WTC11 (cell line): ENCODE measurements at regions not wholly inside any gene's neighbourhood (a gene's known extent, or its start where the extent isn't known, plus 50 kb on each side); places are given as distances from the start of the nearest gene placed in this dataset.

Experiments used
- ATAC-seq: fragments of 200-7000 bp; cut with Tn5 transposase; 2 replicates; pipeline ENCODE4 v1.10.0; 2021; ENCODE audit warnings: mild to moderate bottlenecking, moderate library complexity
- CTCF ChIA-PET: fragments of 300-600 bp; sonication (Branson Sonifier 250); formaldehyde crosslinking; loops from one replicate; lab custom pipeline; 2021; ENCODE audit warnings: antibody characterized with exemption; lab: Charles Lee
- POLR2A ChIA-PET: fragments of 350-600 bp; sonication (Branson Sonifier 250); formaldehyde crosslinking; loops from one replicate; lab custom pipeline; 2021; ENCODE audit warnings: antibody characterized with exemption; lab: Charles Lee
- DNase-seq: peaks from one replicate; pipeline ENCODE4 v3.0.0; 2021; ENCODE audit warnings: low spot score
- H3K27ac Mint-ChIP-seq: 2 replicates; pipeline ENCODE4 v1.8.0; 2021; ENCODE audit warnings: mixed read lengths
- H3K27me3 Mint-ChIP-seq: 2 replicates; pipeline ENCODE4 v1.8.0; 2021; ENCODE audit warnings: low read depth, mild to moderate bottlenecking, moderate library complexity, mixed read lengths
- H3K36me3 Mint-ChIP-seq: 2 replicates; pipeline ENCODE4 v1.8.0; 2021; ENCODE audit warnings: mixed read lengths
- H3K4me1 Mint-ChIP-seq: 2 replicates; pipeline ENCODE4 v1.8.0; 2022; ENCODE audit warnings: mixed read lengths
- H3K4me3 Mint-ChIP-seq: 2 replicates; pipeline ENCODE4 v1.8.0; 2021; ENCODE audit warnings: mild to moderate bottlenecking, moderate library complexity, mixed read lengths
- H3K9me3 Mint-ChIP-seq: 2 replicates; pipeline ENCODE4 v1.8.0; 2021; ENCODE audit warnings: mixed read lengths
- AR ChIP-seq: fragments of 250-450 bp; sonication (Bioruptor Pico); IDR thresholded peaks from 2 replicates; pipeline ENCODE4 v1.9.0; 2021; ENCODE audit warnings: mild to moderate bottlenecking
- CREB1 ChIP-seq: sonication (generic); formaldehyde crosslinking; IDR thresholded peaks from 2 replicates; pipeline ENCODE4 v1.8.0; 2023; ENCODE audit warnings: mild to moderate bottlenecking, missing genetic modification reagents
- EMX1 ChIP-seq: fragments of 250-450 bp; sonication (Bioruptor Pico); IDR thresholded peaks from 2 replicates; pipeline ENCODE4 v1.8.0; 2021; ENCODE audit warnings: mild to moderate bottlenecking
- ESRRA ChIP-seq: sonication (generic); formaldehyde crosslinking; IDR thresholded peaks from 2 replicates; pipeline ENCODE4 v1.8.1; 2022; ENCODE audit warnings: mild to moderate bottlenecking, missing genetic modification reagents, borderline replicate concordance
- FOXJ3 ChIP-seq: sonication (generic); formaldehyde crosslinking; IDR thresholded peaks from 2 replicates; pipeline ENCODE4 v1.9.0; 2021; ENCODE audit warnings: missing genetic modification reagents, mild to moderate bottlenecking, borderline replicate concordance
- GABPB1 ChIP-seq: sonication (generic); formaldehyde crosslinking; IDR thresholded peaks from 2 replicates; pipeline ENCODE4 v1.8.1; 2023; ENCODE audit warnings: mild to moderate bottlenecking, missing genetic modification reagents
- HMGA2 ChIP-seq: fragments of 250-450 bp; sonication (Bioruptor Pico); IDR thresholded peaks from 2 replicates; pipeline ENCODE4 v1.4.0; 2021; ENCODE audit warnings: mild to moderate bottlenecking, moderate library complexity
- NR1H2 ChIP-seq: sonication (generic); formaldehyde crosslinking; IDR thresholded peaks from 2 replicates; pipeline ENCODE4 v1.9.0; 2021; ENCODE audit warnings: mild to moderate bottlenecking, moderate library complexity, missing genetic modification reagents
- NR3C1 ChIP-seq: sonication (generic); formaldehyde crosslinking; conservative IDR thresholded peaks from 2 replicates; pipeline ENCODE4 v1.8.1; 2023; ENCODE audit warnings: low read depth, mild to moderate bottlenecking, missing genetic modification reagents
- OVOL2 ChIP-seq: fragments of 250-450 bp; sonication (Bioruptor Pico); IDR thresholded peaks from 2 replicates; pipeline ENCODE4 v1.9.0; 2021; ENCODE audit warnings: mild to moderate bottlenecking, borderline replicate concordance
- PREB ChIP-seq: sonication (generic); formaldehyde crosslinking; IDR thresholded peaks from 2 replicates; pipeline ENCODE4 v1.8.1; 2022; ENCODE audit warnings: mild to moderate bottlenecking, missing genetic modification reagents, moderate library complexity, borderline replicate concordance
- SMAD4 ChIP-seq: sonication (generic); formaldehyde crosslinking; IDR thresholded peaks from 2 replicates; pipeline ENCODE4 v1.8.0; 2022; ENCODE audit warnings: mild to moderate bottlenecking, missing genetic modification reagents
- ZNF219 ChIP-seq: sonication (generic); formaldehyde crosslinking; IDR thresholded peaks from 2 replicates; pipeline ENCODE4 v1.8.0; 2023; ENCODE audit warnings: missing genetic modification reagents, mild to moderate bottlenecking, borderline replicate concordance
- ZNF232 ChIP-seq: sonication (generic); formaldehyde crosslinking; IDR thresholded peaks from 2 replicates; pipeline ENCODE4 v1.8.0; 2022; ENCODE audit warnings: mild to moderate bottlenecking, missing genetic modification reagents
- ZNF396 ChIP-seq: fragments of 250-450 bp; sonication (Bioruptor Pico); IDR thresholded peaks from 2 replicates; pipeline ENCODE4 v1.8.0; 2021; ENCODE audit warnings: mild to moderate bottlenecking, moderate library complexity, borderline replicate concordance
- TF ChIP-seq, protein P1 (sequence below): sonication (generic); formaldehyde crosslinking; IDR thresholded peaks from 2 replicates; pipeline ENCODE4 v1.8.0; 2023; ENCODE audit warnings: missing genetic modification reagents
- TF ChIP-seq, protein P2 (sequence below): sonication (generic); formaldehyde crosslinking; IDR thresholded peaks from 2 replicates; pipeline ENCODE4 v1.8.1; 2022; ENCODE audit warnings: missing genetic modification reagents, borderline replicate concordance
- TF ChIP-seq, protein P3 (sequence below): sonication (generic); formaldehyde crosslinking; IDR thresholded peaks from 2 replicates; pipeline ENCODE4 v1.8.1; 2023; ENCODE audit warnings: mild to moderate bottlenecking, missing genetic modification reagents
- TF ChIP-seq, protein P4 (sequence below): fragments of 250-450 bp; sonication (Bioruptor Pico); IDR thresholded peaks from 2 replicates; pipeline ENCODE4 v2.1.2; 2022; ENCODE audit warnings: mild to moderate bottlenecking, moderate library complexity

DNA sequence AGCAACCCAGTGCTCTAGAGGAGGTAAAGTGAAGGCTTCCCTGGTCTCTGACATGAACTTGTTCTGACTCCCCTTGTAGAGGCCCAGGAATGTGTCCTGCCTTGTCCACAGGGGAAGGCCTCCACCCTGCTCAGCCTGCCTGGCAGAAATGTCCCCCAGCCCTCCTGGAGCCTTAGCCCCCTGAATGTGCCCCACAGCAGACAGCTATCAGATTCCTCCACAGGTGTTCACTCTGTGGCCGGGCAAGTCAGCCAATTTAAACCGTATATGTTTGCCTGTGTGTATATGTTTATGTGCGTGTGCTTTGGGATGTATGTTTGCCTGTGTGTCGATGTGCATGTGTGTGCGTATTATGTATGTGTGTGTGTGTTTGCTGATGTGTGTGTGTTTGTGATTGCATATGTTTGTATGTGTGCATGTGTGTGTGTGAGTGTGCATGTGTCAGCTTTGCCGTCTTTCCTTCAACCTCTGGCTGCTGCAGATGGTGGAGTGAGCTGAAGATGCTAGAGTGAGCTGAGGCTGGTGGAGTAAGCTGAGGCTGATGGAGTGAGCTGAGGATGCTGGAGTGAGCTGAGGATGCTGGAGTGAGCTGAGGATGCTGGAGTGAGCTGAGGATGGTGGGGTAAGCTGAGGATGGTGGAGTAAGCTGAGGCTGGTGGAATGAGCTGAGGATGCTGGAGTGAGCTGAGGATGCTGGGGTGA is 68.9 kb upstream of the ANTXRL start:
- POLR2A ChIA-PET: no interaction called here
- Mint-ChIP-seq H3K4me3 (no peak overlapping the region), H3K9me3 (peaks cover 5% of the 10 kb centered on the region; the same call in 1 of the 2 replicates), H3K4me1 (0 out of 2 replicates have a peak, but pooled peaks cover 3% of the 10 kb centered on the region), H3K27me3 (peaks cover 4% of the 10 kb centered on the region; the same call in 1 of the 2 replicates), H3K36me3 (no peaks in the 10 kb centered on the region), H3K27ac (no peak overlapping the region; the same call in 1 of the 2 replicates)
- DNase-seq (no peak), ATAC-seq (no peak)
- CTCF ChIA-PET: interaction anchor here (1.5 to 2.6 kb wide), 2 partner anchors 11 to 14 kb away, joined by 4 to 14 read pairs; no protein-coding TSS in a partner anchor
- TF ChIP-seq, protein P1, sequence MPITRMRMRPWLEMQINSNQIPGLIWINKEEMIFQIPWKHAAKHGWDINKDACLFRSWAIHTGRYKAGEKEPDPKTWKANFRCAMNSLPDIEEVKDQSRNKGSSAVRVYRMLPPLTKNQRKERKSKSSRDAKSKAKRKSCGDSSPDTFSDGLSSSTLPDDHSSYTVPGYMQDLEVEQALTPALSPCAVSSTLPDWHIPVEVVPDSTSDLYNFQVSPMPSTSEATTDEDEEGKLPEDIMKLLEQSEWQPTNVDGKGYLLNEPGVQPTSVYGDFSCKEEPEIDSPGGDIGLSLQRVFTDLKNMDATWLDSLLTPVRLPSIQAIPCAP (CRISPR knock-in tag): no peak
- no peak for TF ChIP-seq AR (CRISPR knock-in tag)
- no peak for TF ChIP-seq SMAD4
- TF ChIP-seq, protein P2, sequence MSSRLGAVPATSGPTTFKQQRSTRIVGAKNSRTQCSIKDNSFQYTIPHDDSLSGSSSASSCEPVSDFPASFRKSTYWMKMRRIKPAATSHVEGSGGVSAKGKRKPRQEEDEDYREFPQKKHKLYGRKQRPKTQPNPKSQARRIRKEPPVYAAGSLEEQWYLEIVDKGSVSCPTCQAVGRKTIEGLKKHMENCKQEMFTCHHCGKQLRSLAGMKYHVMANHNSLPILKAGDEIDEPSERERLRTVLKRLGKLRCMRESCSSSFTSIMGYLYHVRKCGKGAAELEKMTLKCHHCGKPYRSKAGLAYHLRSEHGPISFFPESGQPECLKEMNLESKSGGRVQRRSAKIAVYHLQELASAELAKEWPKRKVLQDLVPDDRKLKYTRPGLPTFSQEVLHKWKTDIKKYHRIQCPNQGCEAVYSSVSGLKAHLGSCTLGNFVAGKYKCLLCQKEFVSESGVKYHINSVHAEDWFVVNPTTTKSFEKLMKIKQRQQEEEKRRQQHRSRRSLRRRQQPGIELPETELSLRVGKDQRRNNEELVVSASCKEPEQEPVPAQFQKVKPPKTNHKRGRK (CRISPR knock-in tag): no peak
- no peak for TF ChIP-seq HMGA2 (CRISPR knock-in tag)
- no peak for TF ChIP-seq ZNF396 (CRISPR knock-in tag)

GRCh38 chr10:46218921-46219320 is 67.9 kb upstream of the ANTXRL start:
- no peaks in the 10 kb centered on the region for H3K36me3 Mint-ChIP-seq
- 0 out of 2 replicates have a peak, but pooled peaks cover 3% of the 10 kb centered on the region for H3K4me1 Mint-ChIP-seq
- no peak for DNase-seq
- no peak overlapping the region for H3K27ac Mint-ChIP-seq
- peaks cover 4% of the 10 kb centered on the region; the same call in 1 of the 2 replicates for H3K27me3 Mint-ChIP-seq
- POLR2A ChIA-PET: no interaction called here
- no peak for ATAC-seq
- peaks cover 14% of the 10 kb centered on the region; the same call in 1 of the 2 replicates for H3K9me3 Mint-ChIP-seq
- CTCF ChIA-PET: interaction anchor here (2.6 kb wide), 1 partner anchor 10 kb away, joined by 14 read pairs; no protein-coding TSS in a partner anchor
- H3K4me3 Mint-ChIP-seq: no peak overlapping the region
- TF ChIP-seq, protein P3, sequence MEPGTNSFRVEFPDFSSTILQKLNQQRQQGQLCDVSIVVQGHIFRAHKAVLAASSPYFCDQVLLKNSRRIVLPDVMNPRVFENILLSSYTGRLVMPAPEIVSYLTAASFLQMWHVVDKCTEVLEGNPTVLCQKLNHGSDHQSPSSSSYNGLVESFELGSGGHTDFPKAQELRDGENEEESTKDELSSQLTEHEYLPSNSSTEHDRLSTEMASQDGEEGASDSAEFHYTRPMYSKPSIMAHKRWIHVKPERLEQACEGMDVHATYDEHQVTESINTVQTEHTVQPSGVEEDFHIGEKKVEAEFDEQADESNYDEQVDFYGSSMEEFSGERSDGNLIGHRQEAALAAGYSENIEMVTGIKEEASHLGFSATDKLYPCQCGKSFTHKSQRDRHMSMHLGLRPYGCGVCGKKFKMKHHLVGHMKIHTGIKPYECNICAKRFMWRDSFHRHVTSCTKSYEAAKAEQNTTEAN: no peak
- TF ChIP-seq NR3C1 (no peak), CREB1 (CRISPR knock-in tag) (no peak), ZNF232 (CRISPR knock-in tag) (no peak), AR (CRISPR knock-in tag) (no peak), PREB (CRISPR knock-in tag) (no peak), ESRRA (CRISPR knock-in tag) (no peak), ZNF219 (CRISPR knock-in tag) (no peak), GABPB1 (no peak), HMGA2 (CRISPR knock-in tag) (no peak), FOXJ3 (no peak), ZNF396 (CRISPR knock-in tag) (no peak), NR1H2 (no peak), EMX1 (no peak), OVOL2 (no peak)
- TF ChIP-seq, protein P2 (CRISPR knock-in tag): no peak
- TF ChIP-seq, protein P4, sequence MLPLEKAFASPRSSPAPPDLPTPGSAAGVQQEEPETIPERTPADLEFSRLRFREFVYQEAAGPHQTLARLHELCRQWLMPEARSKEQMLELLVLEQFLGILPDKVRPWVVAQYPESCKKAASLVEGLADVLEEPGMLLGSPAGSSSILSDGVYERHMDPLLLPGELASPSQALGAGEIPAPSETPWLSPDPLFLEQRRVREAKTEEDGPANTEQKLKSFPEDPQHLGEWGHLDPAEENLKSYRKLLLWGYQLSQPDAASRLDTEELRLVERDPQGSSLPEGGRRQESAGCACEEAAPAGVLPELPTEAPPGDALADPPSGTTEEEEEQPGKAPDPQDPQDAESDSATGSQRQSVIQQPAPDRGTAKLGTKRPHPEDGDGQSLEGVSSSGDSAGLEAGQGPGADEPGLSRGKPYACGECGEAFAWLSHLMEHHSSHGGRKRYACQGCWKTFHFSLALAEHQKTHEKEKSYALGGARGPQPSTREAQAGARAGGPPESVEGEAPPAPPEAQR (CRISPR knock-in tag): no peak
